Fibroblast of pulmonary artery (primary cell): ENCODE measurements at regions not wholly inside any gene's neighbourhood (a gene's known extent, or its start where the extent isn't known, plus 50 kb on each side); places are given as distances from the start of the nearest gene placed in this dataset.

Source experiments
- DNase-seq: peaks from one replicate; pipeline ENCODE4 v3.0.0-alpha.2; 2010; ENCODE audit warnings: low read depth
- H3K4me3 ChIP-seq: replicated peaks from 2 replicates; pipeline ENCODE4 v1.5.1; 2011; ENCODE audit warnings: low read depth, mild to moderate bottlenecking, control low read depth, low read length, moderate library complexity
- CTCF ChIP-seq: IDR thresholded peaks from 2 replicates; pipeline ENCODE4 v1.5.1; 2011; ENCODE audit warnings: mild to moderate bottlenecking, control low read depth, low read length, inconsistent platforms; ENCODE audit errors: missing control alignments

GRCh38 chr4:125658773-125659172 lies 344.0 kb downstream of the FAT4 start:
- DNase-seq = no peak
- no peak overlapping the region for H3K4me3 ChIP-seq
- TF ChIP-seq CTCF = no peak

- TF ChIP-seq CTCF = no peak
- DNase-seq = no peak
- H3K4me3 ChIP-seq = no peak overlapping the region
These were observed 349.4 kb downstream of the FAT4 start for GRCh38 chr4:125663896-125664767.

GRCh38 chr4:125666635-125667034 lies 351.9 kb downstream of the FAT4 start:
- DNase-seq = no peak
- no peak overlapping the region for H3K4me3 ChIP-seq
- no peak for TF ChIP-seq CTCF

- no peak overlapping the region for H3K4me3 ChIP-seq
- TF ChIP-seq CTCF = no peak
- no peak for DNase-seq
These were observed 361.4 kb downstream of the FAT4 start for GRCh38 chr4:125676156-125676555.

- no peak for DNase-seq
- H3K4me3 ChIP-seq = no peak overlapping the region
- no peak for TF ChIP-seq CTCF
These were observed 361.8 kb downstream of the FAT4 start for GRCh38 chr4:125676583-125676982.

GRCh38 chr4:125677665-125678307 lies 363.0 kb downstream of the FAT4 start:
- TF ChIP-seq CTCF = no peak
- H3K4me3 ChIP-seq = no peak overlapping the region
- no peak for DNase-seq
